A673 (cell line): ENCODE measurements at regions not wholly inside any gene's neighbourhood (a gene's known extent, or its start where the extent isn't known, plus 50 kb on each side); places are given as distances from the start of the nearest gene placed in this dataset.

Experiments used
- EZH2 ChIP-seq: fragments of 200-600 bp; sonication (generic); IDR thresholded peaks from 2 replicates; pipeline ENCODE4 v1.6.1; 2017; ENCODE audit warnings: borderline replicate concordance, low read depth, mild to moderate bottlenecking, mixed read lengths, antibody characterized with exemption, low read length; ENCODE audit not compliant: poor library complexity, severe bottlenecking
- TF ChIP-seq, protein P1 (sequence below): fragments of 300-800, 200-600 bp; sonication (generic); conservative IDR thresholded peaks from 2 replicates; pipeline ENCODE4 v1.5.1; 2017; ENCODE audit warnings: low read depth, mild to moderate bottlenecking, antibody characterized with exemption, low read length, moderate library complexity, mixed read lengths

GRCh38 chr9:111176511-111176910 lies 138.2 kb upstream of the LPAR1 start:
- TF ChIP-seq EZH2 = no peak
- TF ChIP-seq, protein P1, sequence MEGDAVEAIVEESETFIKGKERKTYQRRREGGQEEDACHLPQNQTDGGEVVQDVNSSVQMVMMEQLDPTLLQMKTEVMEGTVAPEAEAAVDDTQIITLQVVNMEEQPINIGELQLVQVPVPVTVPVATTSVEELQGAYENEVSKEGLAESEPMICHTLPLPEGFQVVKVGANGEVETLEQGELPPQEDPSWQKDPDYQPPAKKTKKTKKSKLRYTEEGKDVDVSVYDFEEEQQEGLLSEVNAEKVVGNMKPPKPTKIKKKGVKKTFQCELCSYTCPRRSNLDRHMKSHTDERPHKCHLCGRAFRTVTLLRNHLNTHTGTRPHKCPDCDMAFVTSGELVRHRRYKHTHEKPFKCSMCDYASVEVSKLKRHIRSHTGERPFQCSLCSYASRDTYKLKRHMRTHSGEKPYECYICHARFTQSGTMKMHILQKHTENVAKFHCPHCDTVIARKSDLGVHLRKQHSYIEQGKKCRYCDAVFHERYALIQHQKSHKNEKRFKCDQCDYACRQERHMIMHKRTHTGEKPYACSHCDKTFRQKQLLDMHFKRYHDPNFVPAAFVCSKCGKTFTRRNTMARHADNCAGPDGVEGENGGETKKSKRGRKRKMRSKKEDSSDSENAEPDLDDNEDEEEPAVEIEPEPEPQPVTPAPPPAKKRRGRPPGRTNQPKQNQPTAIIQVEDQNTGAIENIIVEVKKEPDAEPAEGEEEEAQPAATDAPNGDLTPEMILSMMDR = no peak
